NCI-H2227 (cell line): ENCODE measurements at regions not wholly inside any gene's neighbourhood (a gene's known extent, or its start where the extent isn't known, plus 50 kb on each side); places are given as distances from the start of the nearest gene placed in this dataset.
"Not testable (repeated sequence)": the region's sequence is repeated elsewhere in the genome, so short reads cannot be mapped to it uniquely, and the experiment has no call there.

Experiments used
- DNase-seq: peaks from one replicate; lab custom pipeline; 2025; ENCODE audit not compliant: unreplicated experiment; lab: John Stamatoyannopoulos, UW

DNA sequence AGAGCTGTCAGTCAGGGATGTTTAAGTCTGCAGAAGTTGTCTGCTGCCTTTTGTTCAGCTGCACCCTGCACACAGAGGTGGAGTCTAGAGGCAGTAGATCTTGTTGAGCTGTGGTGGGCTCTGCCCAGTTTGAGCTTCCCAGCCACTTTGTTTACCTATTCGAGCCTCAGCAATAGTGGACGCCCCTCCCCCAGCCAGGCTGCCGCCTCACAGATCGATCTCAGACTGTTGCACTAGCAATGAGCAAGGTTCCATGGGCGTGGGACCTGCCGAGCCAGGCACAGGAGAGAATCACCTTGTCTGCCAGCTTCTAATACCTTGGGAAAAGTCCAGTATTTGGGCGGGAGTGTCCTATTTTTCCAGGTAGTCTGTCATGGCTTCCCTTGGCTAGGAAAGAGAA, 225.1 kb upstream of the RASA1 start:
- DNase-seq = no peak

- no peak for DNase-seq
Observed at GRCh38 chr5:87048156-87048555, 219.5 kb upstream of the RASA1 start.

- DNase-seq = not testable (repeated sequence)
Observed at GRCh38 chr5:87049012-87049411, 218.7 kb upstream of the RASA1 start.

DNA sequence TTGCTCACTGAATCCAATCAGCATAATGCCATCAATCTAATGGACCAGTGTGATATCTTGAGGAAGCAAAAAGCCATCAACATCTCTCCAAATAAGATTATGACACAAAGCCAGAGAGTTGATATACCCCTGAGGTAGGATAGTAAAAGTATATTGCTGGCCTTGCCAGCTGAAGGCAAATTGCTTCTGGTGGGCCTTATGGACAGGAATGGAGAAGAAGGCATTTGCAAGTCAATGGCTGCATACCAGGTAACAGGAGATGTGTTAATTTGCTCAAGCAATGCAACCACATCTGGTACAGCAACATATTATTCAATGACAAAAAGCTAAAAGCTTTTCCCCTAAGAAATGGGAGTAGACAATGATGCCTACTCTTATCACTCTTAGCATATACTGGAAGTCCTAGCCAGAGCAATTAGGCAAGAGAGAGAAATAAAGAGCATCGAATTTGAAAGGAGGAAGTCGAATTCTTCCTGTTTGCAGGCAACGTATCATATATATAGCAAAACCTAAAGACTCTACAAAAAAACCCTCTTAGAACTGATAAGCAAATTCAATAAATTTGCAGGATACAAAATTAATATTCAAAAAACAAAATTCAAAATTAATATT, 216.1 kb upstream of the RASA1 start:
- no peak for DNase-seq

GRCh38 chr5:87053146-87053545, 214.5 kb upstream of the RASA1 start:
- no peak for DNase-seq

DNA sequence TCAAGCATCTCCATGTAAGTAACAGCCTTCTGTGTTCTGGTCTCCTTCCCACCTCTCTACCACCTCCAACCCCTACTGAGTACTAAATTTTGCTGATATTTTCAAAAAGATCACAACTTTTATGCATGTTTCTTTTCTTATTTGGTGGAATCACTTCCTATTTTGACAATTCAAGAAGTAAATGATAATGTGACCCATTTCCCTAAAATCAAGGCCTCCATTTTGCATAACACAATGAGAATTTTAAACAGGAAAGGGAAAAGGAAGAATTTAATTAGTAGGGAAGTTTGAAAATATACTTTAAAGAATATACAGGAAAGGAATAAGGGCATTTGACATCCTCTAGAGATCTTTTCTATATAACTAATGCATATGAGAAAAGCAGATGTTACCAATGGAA, 212.9 kb upstream of the RASA1 start:
- DNase-seq = no peak

DNA sequence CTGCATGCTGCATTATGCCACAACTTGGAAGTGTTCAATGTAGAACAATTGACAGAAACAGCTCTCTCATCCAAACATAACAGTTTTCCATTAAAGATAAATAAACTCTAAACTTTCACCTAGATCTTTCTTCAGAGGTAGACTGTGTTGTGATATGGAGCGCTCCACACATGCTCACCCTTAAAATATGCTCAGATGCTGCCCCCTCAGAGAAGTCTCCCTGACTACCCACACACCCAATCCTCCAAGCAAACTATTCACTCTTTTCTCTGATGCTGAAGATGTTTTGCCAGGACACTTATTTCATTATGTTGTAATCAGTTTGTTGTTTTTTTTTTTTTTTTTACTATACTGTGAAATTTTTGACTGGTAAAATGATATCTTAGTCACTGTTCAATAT, 206.6 kb upstream of the RASA1 start:
- DNase-seq = no peak

GRCh38 chr5:87069311-87069710, 198.4 kb upstream of the RASA1 start:
- no peak for DNase-seq

GRCh38 chr5:87069974-87070608, 197.6 kb upstream of the RASA1 start:
- DNase-seq = no peak

DNA sequence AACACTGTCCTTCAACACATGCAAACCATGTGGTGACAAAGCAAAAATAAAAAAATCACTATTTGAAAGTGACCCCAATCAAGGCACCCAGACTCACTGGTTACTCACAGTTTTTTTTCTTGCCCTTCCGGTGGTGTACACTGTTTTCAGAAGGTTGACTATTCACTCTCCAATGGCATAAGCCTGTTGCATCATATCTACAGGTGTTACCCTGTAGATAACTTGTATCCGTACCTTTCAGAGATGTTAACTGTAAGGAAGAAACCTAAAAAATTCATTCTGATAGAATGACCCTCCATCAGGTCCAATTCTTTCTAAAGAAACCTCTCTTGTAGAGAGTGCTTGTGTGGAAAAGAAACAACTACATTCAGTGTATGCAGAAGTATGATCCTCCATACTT, 193.6 kb upstream of the RASA1 start:
- no peak for DNase-seq

DNA sequence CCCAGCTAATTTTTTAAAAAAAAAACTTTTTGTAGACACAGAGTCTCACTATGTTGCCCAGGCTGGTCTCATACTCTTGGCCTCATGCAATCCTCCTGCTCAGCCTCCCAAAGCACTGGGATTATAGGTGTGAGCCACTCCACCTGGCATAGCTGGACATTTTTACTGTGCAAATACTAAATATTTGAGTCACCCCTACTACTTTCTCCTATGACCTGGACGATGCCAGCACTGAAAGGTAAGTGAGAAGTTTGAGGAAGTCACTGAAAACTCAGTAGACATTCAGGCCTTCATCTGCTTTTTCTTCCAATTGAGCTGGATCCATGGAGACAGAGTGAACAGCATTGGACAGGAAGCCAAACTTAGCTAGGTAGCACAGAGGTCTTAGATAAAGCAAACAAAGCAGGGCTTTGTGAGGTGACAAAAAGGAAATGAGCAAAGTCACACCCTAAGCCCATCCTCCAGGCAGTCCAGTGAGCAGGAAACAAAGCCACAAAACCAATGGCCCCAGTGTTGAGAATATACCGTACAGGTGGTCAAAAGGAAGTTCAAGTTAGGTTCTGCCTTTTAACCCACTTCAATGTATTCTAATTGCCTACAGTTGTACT, 192.6 kb upstream of the RASA1 start:
- no peak for DNase-seq

- DNase-seq = no peak
Observed at GRCh38 chr5:87076411-87076810, 191.3 kb upstream of the RASA1 start.

- no peak for DNase-seq
Observed at GRCh38 chr5:87076931-87077330, 190.8 kb upstream of the RASA1 start.

GRCh38 chr5:87079219-87079618, 188.5 kb upstream of the RASA1 start:
- DNase-seq = no peak

GRCh38 chr5:87081016-87081415, 186.7 kb upstream of the RASA1 start:
- DNase-seq = no peak

GRCh38 chr5:87081511-87082372, 185.9 kb upstream of the RASA1 start:
- no peak for DNase-seq

DNA sequence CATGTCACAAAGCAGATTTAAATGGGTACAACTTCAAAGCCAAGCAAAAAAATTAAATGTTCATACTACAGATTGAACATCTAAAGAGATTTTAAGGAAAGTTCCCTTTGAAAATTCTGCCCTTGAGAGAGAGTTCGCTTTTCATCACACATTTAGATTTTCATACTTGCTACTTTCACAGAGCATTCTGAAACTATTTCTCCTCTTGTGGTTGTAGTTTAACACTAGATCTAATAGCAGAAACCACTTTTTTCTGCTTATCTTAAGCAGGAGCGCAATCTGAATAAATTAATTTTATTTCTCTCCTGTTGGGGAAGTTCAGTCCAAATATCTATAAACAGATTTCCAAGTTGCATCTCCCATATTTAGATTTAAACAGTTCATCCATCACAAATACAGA, 173.3 kb upstream of the RASA1 start:
- no peak for DNase-seq

DNA sequence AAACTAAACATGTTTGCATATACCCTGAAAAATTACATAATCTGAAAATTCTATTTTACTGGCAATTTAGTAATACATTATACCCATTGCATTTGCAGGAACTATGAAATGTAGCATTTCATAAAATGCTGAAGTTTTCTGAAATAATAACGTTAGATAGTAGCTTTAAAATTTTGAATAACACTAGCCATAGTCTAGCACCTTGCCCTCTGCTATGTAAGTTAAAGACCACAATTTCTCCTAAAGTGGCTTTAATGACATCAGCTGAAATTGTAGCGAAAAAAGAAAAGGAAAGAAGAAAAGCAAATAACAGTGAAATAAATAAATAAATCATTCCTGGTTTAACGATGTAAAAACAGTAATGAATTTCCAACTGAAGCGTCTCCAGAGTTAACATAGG, 172.8 kb upstream of the RASA1 start:
- DNase-seq = no peak

DNA sequence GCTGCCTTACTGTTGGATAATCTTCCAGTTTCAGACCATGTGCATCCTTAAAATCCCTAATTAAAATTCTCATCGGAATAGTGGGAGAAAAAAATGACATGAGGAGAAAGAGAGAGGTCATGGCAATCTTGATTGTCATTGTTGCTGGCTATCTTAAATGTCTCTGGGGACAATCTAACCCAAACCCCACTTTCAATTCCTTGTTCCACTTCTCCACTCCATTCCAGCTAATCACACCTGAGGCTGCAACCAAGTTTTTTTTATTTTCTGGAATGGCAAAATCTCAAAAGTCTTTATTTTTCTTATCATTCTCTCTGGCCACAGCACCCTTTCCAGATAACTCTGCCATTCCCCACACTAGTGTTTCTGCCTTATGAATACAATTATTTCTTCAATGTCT, 171.9 kb upstream of the RASA1 start:
- no peak for DNase-seq

- DNase-seq = no peak
Observed at GRCh38 chr5:87097664-87098063, 170.0 kb upstream of the RASA1 start.

DNA sequence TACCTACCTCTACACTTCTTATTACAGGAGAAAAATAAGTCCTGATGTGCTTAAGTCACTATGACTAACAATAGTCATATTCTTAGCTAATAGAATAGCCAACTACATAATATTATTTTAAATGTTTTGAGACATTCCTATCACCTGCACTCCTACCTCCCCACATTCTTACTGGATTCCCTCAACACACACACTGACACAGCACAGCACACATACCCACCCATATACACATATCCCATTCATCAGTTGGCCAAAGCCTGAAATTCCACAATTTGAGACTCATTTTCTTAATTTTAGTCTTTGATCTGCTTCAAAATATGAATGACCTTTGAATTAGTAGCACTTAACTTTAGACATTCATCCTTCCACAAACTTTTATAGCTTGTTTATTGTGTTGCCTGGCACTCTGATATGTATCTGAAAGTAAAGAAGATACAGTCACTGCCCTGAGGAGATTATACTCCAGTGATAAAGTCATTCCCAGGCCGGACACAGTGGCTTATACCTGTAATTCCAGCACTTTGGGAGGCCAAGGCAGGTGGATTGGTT, 168.3 kb upstream of the RASA1 start:
- no peak for DNase-seq

DNA sequence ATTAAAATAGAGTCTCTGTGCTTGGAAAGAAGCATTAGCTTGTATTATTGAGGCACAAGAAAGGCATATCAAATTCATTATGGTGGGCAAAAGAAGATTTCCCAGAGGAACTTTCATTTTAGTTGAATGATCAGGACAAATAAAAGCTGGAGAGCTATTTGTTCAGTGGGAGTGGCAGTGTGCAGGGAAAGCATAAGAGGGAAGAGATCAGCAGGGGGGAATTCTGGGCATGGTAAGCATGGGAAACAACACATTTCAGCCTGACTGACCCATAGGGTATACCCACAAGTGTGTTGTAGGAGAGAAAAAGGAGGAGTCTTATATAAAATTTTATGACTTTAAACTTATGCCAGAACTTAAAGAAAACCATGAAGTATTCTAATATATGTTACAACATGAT, 167.7 kb upstream of the RASA1 start:
- no peak for DNase-seq
